GM12878 (cell line): ENCODE measurements at regions not wholly inside any gene's neighbourhood (a gene's known extent, or its start where the extent isn't known, plus 50 kb on each side); places are given as distances from the start of the nearest gene placed in this dataset.

Experiments
- ATAC-seq: fragments of 200-7000 bp; cut with Tn5 transposase; 3 replicates; pipeline ENCODE4 v1.9.1; 2020; ENCODE audit warnings: mild to moderate bottlenecking, moderate library complexity
- BruUV-seq: library from RNA; stranded (reverse); fragments of 400-500 nt; replicated peaks from 2 replicates; lab custom pipeline; 2021; lab: Mats Ljungman, UMichigan
- CTCF ChIA-PET: fragments of 300-600 bp; sonication (Branson Sonifier 250); formaldehyde crosslinking; extraction: SDS; loops from one replicate; lab custom pipeline; 2021; ENCODE audit warnings: inconsistent platforms; lab: Yijun Ruan, JAX
- POLR2A ChIA-PET: fragments of 350-600 bp; formaldehyde crosslinking; extraction: SDS; loops from one replicate; lab custom pipeline; 2021; ENCODE audit warnings: inconsistent platforms; lab: Charles Lee
- RAD21 ChIA-PET: fragments of 300-600 bp; sonication (Branson Sonifier 250); formaldehyde crosslinking; loops from one replicate; lab custom pipeline; 2023; ENCODE audit warnings: antibody characterized with exemption; ENCODE audit not compliant: unreplicated experiment; lab: Charles Lee
- SMC1A ChIA-PET: fragments of 300-600 bp; sonication (Branson Sonifier 250); formaldehyde crosslinking; loops from one replicate; lab custom pipeline; 2023; ENCODE audit not compliant: unreplicated experiment, uncharacterized antibody; lab: Charles Lee
- DNase-seq: peaks from one replicate; pipeline ENCODE4 v3.0.0-alpha.2; 2011; ENCODE audit warnings: low read depth, low spot score
- FAIRE-seq: peaks from 3 replicates; lab custom pipeline; 2011; peaks lifted over from hg19 to GRCh38; lab: Jason Lieb, UNC
- H2AFZ ChIP-seq: 2 replicates; pipeline ENCODE4 v1.6.0; 2011; ENCODE audit warnings: low read depth, low read length, control low read depth; ENCODE audit not compliant: control insufficient read depth
- H3K27ac ChIP-seq: 2 replicates; pipeline ENCODE4 v1.5.1; 2011; ENCODE audit warnings: control low read depth; ENCODE audit not compliant: control insufficient read depth, insufficient read depth
- H3K27me3 ChIP-seq, 2 experiments: replicated peaks in 1 of 2; 2 replicates each; pipeline versions ENCODE4 v1.6.0 to v1.6.1; 2011; ENCODE audit warnings: low read length in 1 of 2; ENCODE audit not compliant: control insufficient read depth in 2 of 2, insufficient read depth in 2 of 2
- H3K36me3 ChIP-seq, 2 experiments: 2 replicates each; pipeline ENCODE4 v1.5.1; 2011; ENCODE audit warnings: low read length in 1 of 2; ENCODE audit not compliant: control insufficient read depth in 2 of 2, insufficient read depth in 2 of 2
- H3K4me1 ChIP-seq: 2 replicates; pipeline ENCODE4 v1.6.1; 2011; ENCODE audit warnings: mild to moderate bottlenecking, low read length, moderate library complexity, mixed read lengths; ENCODE audit not compliant: control insufficient read depth, insufficient read depth
- H3K4me2 ChIP-seq: 2 replicates; pipeline ENCODE4 v1.6.0; 2011; ENCODE audit warnings: control low read depth; ENCODE audit not compliant: control insufficient read depth, insufficient read depth
- H3K4me3 ChIP-seq: fragments of 200-600 bp; sonication (generic); 2 replicates; pipeline ENCODE4 v1.5.1; 2016
- H3K79me2 ChIP-seq: 2 replicates; pipeline ENCODE4 v1.6.0; 2011; ENCODE audit warnings: low read length; ENCODE audit not compliant: control insufficient read depth, insufficient read depth
- H3K9ac ChIP-seq: 2 replicates; pipeline ENCODE4 v1.8.0; 2011; ENCODE audit warnings: low read length, control low read depth, mixed read lengths; ENCODE audit not compliant: control insufficient read depth, insufficient read depth
- H3K9me3 ChIP-seq: replicated peaks from 3 replicates; pipeline ENCODE4 v1.5.1; 2011; ENCODE audit warnings: mild to moderate bottlenecking, low read length; ENCODE audit not compliant: control insufficient read depth, insufficient read depth
- H4K20me1 ChIP-seq: 2 replicates; pipeline ENCODE4 v1.6.0; 2011; ENCODE audit not compliant: control insufficient read depth, insufficient read depth
- CBX3 ChIP-seq: fragments of 200-600 bp; sonication (generic); IDR thresholded peaks from 2 replicates; pipeline ENCODE4 v1.6.1; 2016; ENCODE audit warnings: low read depth, borderline replicate concordance
- DPF2 ChIP-seq: fragments of 450-650 bp; IDR thresholded peaks from 2 replicates; pipeline ENCODE4 v1.6.1; 2017; ENCODE audit warnings: mild to moderate bottlenecking
- GATAD2B ChIP-seq: fragments of 450-650 bp; conservative IDR thresholded peaks from 2 replicates; pipeline ENCODE4 v1.6.1; 2017; ENCODE audit warnings: low read depth, mild to moderate bottlenecking, moderate library complexity
- HDAC2 ChIP-seq: fragments of 200-600 bp; sonication (generic); IDR thresholded peaks from 2 replicates; pipeline ENCODE4 v1.6.1; 2017
- MEF2B ChIP-seq: fragments of 450-650 bp; IDR thresholded peaks from 2 replicates; pipeline ENCODE4 v1.6.1; 2018; ENCODE audit warnings: mild to moderate bottlenecking, moderate library complexity; ENCODE audit not compliant: partially characterized antibody, poor library complexity, severe bottlenecking
- ZNF274 ChIP-seq: IDR thresholded peaks from one replicate; pipeline ENCODE4 v1.8.0; 2011; ENCODE audit not compliant: insufficient read length, insufficient read depth
- ZNF384 ChIP-seq: IDR thresholded peaks from 2 replicates; pipeline ENCODE4 v1.6.1; 2012; ENCODE audit warnings: low read depth, mild to moderate bottlenecking, low read length, improper control_type of control experiment, borderline replicate concordance
- WGBS: methylation state at CpG from one replicate; pipeline ENCODE4 v1.1.6; 2016; ENCODE audit warnings: low lambda C conversion rate; ENCODE audit not compliant: insufficient replicate concordance, insufficient coverage; ENCODE audit errors: missing lambda C conversion rate; 5-methylcytosine and 5-hydroxymethylcytosine counted together
- in situ Hi-C: fragments of 300-500 bp; cut with MboI; formaldehyde crosslinking; loops from 9 replicates; pipeline ENCODE4 v1.14.3; 2018; ENCODE audit warnings: mixed read lengths
- intact Hi-C: fragments of 100-400 bp; cut with micrococcal nuclease; formaldehyde crosslinking; loops from one replicate; pipeline ENCODE4 v1.14.2; 2022; ENCODE audit not compliant: unreplicated experiment
- TF ChIP-seq, protein P1 (sequence below): IDR thresholded peaks from 2 replicates; pipeline ENCODE4 v1.6.1; 2012; ENCODE audit warnings: improper control_type of control experiment, low read depth, low read length; ENCODE audit not compliant: insufficient replicate concordance
- TF ChIP-seq, protein P2 (sequence below): fragments of 150-350 bp; IDR thresholded peaks from 2 replicates; pipeline ENCODE4 v1.6.1; 2014; ENCODE audit warnings: mild to moderate bottlenecking, low read depth, low read length
- TF ChIP-seq, protein P3 (sequence below): fragments of 450-650 bp; IDR thresholded peaks from 2 replicates; pipeline ENCODE4 v1.6.1; 2017; ENCODE audit warnings: borderline replicate concordance
- TF ChIP-seq, protein P4 (sequence below): fragments of 450-650 bp; formaldehyde crosslinking; IDR thresholded peaks from 2 replicates; pipeline ENCODE4 v1.4.0; 2022; ENCODE audit warnings: mild to moderate bottlenecking, moderate library complexity

DNA sequence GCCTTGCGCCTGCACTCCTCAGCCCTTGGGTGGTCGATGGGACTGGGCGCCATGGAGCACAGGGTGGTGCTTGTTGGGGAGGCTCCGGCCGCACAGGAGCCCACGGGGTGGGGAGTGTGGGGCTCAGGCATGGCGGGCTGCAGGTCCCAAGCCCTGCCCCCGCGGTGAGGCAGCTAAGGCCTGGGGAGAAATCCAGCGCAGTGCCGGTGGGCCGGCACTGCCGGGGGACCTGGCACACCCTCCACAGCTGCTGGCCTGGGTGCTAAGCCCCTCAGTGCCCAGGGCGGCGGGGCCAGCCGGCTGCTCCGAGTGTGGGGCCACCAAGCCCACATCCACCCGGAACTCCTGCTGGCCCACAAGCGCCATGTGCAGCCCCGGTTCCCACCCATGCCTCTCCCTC is 358.8 kb upstream of the RIOK2 start (continued):
- TF ChIP-seq, protein P1, sequence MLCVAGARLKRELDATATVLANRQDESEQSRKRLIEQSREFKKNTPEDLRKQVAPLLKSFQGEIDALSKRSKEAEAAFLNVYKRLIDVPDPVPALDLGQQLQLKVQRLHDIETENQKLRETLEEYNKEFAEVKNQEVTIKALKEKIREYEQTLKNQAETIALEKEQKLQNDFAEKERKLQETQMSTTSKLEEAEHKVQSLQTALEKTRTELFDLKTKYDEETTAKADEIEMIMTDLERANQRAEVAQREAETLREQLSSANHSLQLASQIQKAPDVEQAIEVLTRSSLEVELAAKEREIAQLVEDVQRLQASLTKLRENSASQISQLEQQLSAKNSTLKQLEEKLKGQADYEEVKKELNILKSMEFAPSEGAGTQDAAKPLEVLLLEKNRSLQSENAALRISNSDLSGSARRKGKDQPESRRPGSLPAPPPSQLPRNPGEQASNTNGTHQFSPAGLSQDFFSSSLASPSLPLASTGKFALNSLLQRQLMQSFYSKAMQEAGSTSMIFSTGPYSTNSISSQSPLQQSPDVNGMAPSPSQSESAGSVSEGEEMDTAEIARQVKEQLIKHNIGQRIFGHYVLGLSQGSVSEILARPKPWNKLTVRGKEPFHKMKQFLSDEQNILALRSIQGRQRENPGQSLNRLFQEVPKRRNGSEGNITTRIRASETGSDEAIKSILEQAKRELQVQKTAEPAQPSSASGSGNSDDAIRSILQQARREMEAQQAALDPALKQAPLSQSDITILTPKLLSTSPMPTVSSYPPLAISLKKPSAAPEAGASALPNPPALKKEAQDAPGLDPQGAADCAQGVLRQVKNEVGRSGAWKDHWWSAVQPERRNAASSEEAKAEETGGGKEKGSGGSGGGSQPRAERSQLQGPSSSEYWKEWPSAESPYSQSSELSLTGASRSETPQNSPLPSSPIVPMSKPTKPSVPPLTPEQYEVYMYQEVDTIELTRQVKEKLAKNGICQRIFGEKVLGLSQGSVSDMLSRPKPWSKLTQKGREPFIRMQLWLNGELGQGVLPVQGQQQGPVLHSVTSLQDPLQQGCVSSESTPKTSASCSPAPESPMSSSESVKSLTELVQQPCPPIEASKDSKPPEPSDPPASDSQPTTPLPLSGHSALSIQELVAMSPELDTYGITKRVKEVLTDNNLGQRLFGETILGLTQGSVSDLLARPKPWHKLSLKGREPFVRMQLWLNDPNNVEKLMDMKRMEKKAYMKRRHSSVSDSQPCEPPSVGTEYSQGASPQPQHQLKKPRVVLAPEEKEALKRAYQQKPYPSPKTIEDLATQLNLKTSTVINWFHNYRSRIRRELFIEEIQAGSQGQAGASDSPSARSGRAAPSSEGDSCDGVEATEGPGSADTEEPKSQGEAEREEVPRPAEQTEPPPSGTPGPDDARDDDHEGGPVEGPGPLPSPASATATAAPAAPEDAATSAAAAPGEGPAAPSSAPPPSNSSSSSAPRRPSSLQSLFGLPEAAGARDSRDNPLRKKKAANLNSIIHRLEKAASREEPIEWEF = no peak
- TF ChIP-seq, protein P2, sequence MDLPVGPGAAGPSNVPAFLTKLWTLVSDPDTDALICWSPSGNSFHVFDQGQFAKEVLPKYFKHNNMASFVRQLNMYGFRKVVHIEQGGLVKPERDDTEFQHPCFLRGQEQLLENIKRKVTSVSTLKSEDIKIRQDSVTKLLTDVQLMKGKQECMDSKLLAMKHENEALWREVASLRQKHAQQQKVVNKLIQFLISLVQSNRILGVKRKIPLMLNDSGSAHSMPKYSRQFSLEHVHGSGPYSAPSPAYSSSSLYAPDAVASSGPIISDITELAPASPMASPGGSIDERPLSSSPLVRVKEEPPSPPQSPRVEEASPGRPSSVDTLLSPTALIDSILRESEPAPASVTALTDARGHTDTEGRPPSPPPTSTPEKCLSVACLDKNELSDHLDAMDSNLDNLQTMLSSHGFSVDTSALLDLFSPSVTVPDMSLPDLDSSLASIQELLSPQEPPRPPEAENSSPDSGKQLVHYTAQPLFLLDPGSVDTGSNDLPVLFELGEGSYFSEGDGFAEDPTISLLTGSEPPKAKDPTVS = no peak
- TF ChIP-seq, all 136 proteins: peak for 0

DNA sequence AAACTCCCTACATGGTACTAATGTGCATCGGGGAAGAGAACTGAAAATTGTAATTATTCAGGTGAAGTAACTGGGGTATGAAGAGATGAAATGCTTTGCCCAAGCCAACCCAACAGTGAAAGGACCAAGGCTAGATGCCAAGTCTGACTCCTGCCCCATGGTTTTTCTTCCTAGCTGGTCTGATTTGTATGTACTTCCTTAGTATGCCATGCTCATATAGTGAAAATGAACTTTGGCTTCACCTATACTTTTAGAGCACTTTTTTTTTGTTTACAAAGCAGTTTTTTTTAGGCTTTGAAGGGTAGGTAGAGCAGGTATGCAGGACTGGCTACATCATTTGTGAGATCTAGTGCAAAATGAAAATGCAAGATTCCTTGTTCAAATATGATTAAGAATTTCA is 359.4 kb upstream of the RIOK2 start:
- ChIA-PET POLR2A (no interaction called here), SMC1A (no interaction called here), CTCF (interaction anchor here (0.9 kb wide), 1 partner anchor 8 kb away, joined by 3 read pairs; no protein-coding TSS in a partner anchor), RAD21 (no interaction called here)
- Histone ChIP-seq H3K27me3 (no peaks in the 10 kb centered on the region), H3K79me2 (no peaks in the 10 kb centered on the region), H3K4me1 (peaks cover 2% of the 10 kb centered on the region; the same call in 1 of the 2 replicates), H3K9me3 (peaks cover 2% of the 10 kb centered on the region; the same call in 2 of the 3 replicates), H2AFZ (no peak overlapping the region), H3K36me3 (no peaks in the 10 kb centered on the region), H3K9ac (no peak overlapping the region), H3K4me3 (no peak overlapping the region), H3K4me2 (no peak overlapping the region), H3K27ac (no peak overlapping the region), H4K20me1 (no peaks in the 10 kb centered on the region)
- intact Hi-C loops = loop anchor here (10.0 kb wide), 2 partner anchors 382 to 1282 kb away; no protein-coding TSS in a partner anchor
- no TSS peak for BruUV-seq
- ATAC-seq (no peak), FAIRE-seq (no peak), DNase-seq (no peak)
- 0% methylated on average over 1 of the region's 1 CpG for WGBS
- in situ Hi-C loops = no loop called here
- TF ChIP-seq MEF2B (no peak), ZNF274 (no peak), DPF2 (no peak), CBX3 (no peak), HDAC2 (no peak), ZNF384 (no peak), GATAD2B (no peak)
- TF ChIP-seq, protein P3, sequence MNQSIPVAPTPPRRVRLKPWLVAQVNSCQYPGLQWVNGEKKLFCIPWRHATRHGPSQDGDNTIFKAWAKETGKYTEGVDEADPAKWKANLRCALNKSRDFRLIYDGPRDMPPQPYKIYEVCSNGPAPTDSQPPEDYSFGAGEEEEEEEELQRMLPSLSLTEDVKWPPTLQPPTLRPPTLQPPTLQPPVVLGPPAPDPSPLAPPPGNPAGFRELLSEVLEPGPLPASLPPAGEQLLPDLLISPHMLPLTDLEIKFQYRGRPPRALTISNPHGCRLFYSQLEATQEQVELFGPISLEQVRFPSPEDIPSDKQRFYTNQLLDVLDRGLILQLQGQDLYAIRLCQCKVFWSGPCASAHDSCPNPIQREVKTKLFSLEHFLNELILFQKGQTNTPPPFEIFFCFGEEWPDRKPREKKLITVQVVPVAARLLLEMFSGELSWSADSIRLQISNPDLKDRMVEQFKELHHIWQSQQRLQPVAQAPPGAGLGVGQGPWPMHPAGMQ = no peak
- TF ChIP-seq, protein P4, sequence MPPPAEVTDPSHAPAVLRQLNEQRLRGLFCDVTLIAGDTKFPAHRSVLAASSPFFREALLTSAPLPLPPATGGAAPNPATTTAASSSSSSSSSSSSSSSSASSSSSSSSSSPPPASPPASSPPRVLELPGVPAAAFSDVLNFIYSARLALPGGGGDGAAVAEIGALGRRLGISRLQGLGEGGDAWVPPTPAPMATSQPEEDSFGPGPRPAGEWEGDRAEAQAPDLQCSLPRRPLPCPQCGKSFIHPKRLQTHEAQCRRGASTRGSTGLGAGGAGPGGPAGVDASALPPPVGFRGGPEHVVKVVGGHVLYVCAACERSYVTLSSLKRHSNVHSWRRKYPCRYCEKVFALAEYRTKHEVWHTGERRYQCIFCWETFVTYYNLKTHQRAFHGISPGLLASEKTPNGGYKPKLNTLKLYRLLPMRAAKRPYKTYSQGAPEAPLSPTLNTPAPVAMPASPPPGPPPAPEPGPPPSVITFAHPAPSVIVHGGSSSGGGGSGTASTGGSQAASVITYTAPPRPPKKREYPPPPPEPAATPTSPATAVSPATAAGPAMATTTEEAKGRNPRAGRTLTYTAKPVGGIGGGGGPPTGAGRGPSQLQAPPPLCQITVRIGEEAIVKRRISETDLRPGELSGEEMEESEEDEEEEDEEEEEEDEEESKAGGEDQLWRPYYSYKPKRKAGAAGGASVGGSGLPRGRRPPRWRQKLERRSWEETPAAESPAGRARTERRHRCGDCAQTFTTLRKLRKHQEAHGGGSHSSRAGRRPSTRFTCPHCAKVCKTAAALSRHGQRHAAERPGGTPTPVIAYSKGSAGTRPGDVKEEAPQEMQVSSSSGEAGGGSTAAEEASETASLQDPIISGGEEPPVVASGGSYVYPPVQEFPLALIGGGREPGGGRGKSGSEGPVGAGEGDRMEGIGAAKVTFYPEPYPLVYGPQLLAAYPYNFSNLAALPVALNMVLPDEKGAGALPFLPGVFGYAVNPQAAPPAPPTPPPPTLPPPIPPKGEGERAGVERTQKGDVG = no peak
